ENCODE measurements at regions not wholly inside any gene's neighbourhood (a gene's known extent, or its start where the extent isn't known, plus 50 kb on each side); places are given as distances from the start of the nearest gene placed in this dataset.

- TF ChIP-seq CTCF (IDR thresholded peaks at IDR 0.05) (no peak), POLR2A (IDR thresholded peaks at IDR 0.05) (no peak)
These were observed 168.3 kb upstream of the SPRY2 start for GRCh38 chr13:80509264-80509663.
